ENCODE measurements at regions not wholly inside any gene's neighbourhood (a gene's known extent, or its start where the extent isn't known, plus 50 kb on each side); places are given as distances from the start of the nearest gene placed in this dataset.

- peak; percentile 44 for DNase-seq
Measured at GRCh38 chr19:29263305-29264135, 50.6 kb upstream of the UQCRFS1 start.

GRCh38 chr19:29264897-29265296, 51.9 kb upstream of the UQCRFS1 start:
- DNase-seq: no peak
- TF ChIP-seq CTCF (IDR thresholded peaks at IDR 0.05; ENCODE audit: low read depth, low read length): no peak
- no peak overlapping the region for H3K4me3 ChIP-seq (ENCODE audit: low read depth, low read length)

More at GRCh38 chr19:29263305-29264135, 50.6 kb upstream of the UQCRFS1 start:
- TF ChIP-seq CTCF (IDR thresholded peaks at IDR 0.05; ENCODE audit: low read depth, low read length): peak; percentile 72
- Histone ChIP-seq H3K4me3 (ENCODE audit: low read depth, low read length) (no peak overlapping the region), H3K4me1 (no peaks in the 10 kb centered on the region), H3K27me3 (no peaks in the 10 kb centered on the region), H3K9me3 (no peaks in the 10 kb centered on the region), H3K36me3 (no peaks in the 10 kb centered on the region)

GRCh38 chr19:29265436-29265835, 52.5 kb upstream of the UQCRFS1 start:
- no peak for TF ChIP-seq CTCF (IDR thresholded peaks at IDR 0.05; ENCODE audit: low read depth, low read length)
- no peak for DNase-seq
- no peak overlapping the region for H3K4me3 ChIP-seq (ENCODE audit: low read depth, low read length)
- no peaks in the 10 kb centered on the region for H3K9me3 ChIP-seq
- H3K4me1 ChIP-seq: no peaks in the 10 kb centered on the region
- H3K36me3 ChIP-seq: no peaks in the 10 kb centered on the region
- no peaks in the 10 kb centered on the region for H3K27me3 ChIP-seq

More at GRCh38 chr19:29264897-29265296, 51.9 kb upstream of the UQCRFS1 start:
- Histone ChIP-seq H3K27me3 (no peaks in the 10 kb centered on the region), H3K9me3 (no peaks in the 10 kb centered on the region), H3K4me1 (no peaks in the 10 kb centered on the region), H3K36me3 (no peaks in the 10 kb centered on the region)

GRCh38 chr19:29266001-29266400, 53.0 kb upstream of the UQCRFS1 start:
- Histone ChIP-seq H3K36me3 (no peaks in the 10 kb centered on the region), H3K4me3 (ENCODE audit: low read depth, low read length) (no peak overlapping the region), H3K4me1 (no peaks in the 10 kb centered on the region), H3K9me3 (no peaks in the 10 kb centered on the region), H3K27me3 (no peaks in the 10 kb centered on the region)
- TF ChIP-seq CTCF (IDR thresholded peaks at IDR 0.05; ENCODE audit: low read depth, low read length): no peak
- DNase-seq: no peak

- Histone ChIP-seq H3K36me3 (no peaks in the 10 kb centered on the region), H3K9me3 (no peaks in the 10 kb centered on the region), H3K4me1 (no peaks in the 10 kb centered on the region), H3K4me3 (ENCODE audit: low read depth, low read length) (no peak overlapping the region), H3K27me3 (no peaks in the 10 kb centered on the region)
- no peak for DNase-seq
- no peak for TF ChIP-seq CTCF (IDR thresholded peaks at IDR 0.05; ENCODE audit: low read depth, low read length)
Measured at GRCh38 chr19:29266603-29267002, 53.7 kb upstream of the UQCRFS1 start.

GRCh38 chr19:29267701-29268100, 54.8 kb upstream of the UQCRFS1 start:
- Histone ChIP-seq H3K36me3 (no peaks in the 10 kb centered on the region), H3K4me3 (ENCODE audit: low read depth, low read length) (no peak overlapping the region), H3K9me3 (no peaks in the 10 kb centered on the region), H3K27me3 (no peaks in the 10 kb centered on the region), H3K4me1 (no peaks in the 10 kb centered on the region)
- TF ChIP-seq CTCF (IDR thresholded peaks at IDR 0.05; ENCODE audit: low read depth, low read length): no peak
- DNase-seq: no peak
